Kidney (tissue), 13 donors: ENCODE measurements at regions not wholly inside any gene's neighbourhood (a gene's known extent, or its start where the extent isn't known, plus 50 kb on each side); places are given as distances from the start of the nearest gene placed in this dataset.
"Not testable (repeated sequence)": the region's sequence is repeated elsewhere in the genome, so short reads cannot be mapped to it uniquely, and the experiment has no call there.

Experiments
- DNase-seq, 5 donors: peaks; one replicate each; pipeline ENCODE4 v3.0.0-alpha.2; 2013 to 2020
- FAIRE-seq: peaks from 2 replicates; lab custom pipeline; 2012; peaks lifted over from hg19 to GRCh38; lab: Jason Lieb, UNC
- H3K27ac ChIP-seq, 2 donors: one replicate each; pipeline ENCODE4 v1.7.0; 2013; ENCODE audit warnings: low read depth in 2 of 2, low read length in 2 of 2, inconsistent platforms in 1 of 2
- H3K27me3 ChIP-seq: one replicate; pipeline ENCODE4 v1.7.1; 2013; ENCODE audit warnings: low read length, inconsistent platforms; ENCODE audit not compliant: control insufficient read depth, insufficient read depth
- H3K36me3 ChIP-seq, 3 donors: one replicate each; pipeline versions ENCODE4 v1.7.0 to v1.7.1; 2013; ENCODE audit warnings: low read length in 3 of 3, control low read depth in 1 of 3, inconsistent platforms in 1 of 3; ENCODE audit not compliant: insufficient read depth in 3 of 3, control insufficient read depth in 2 of 3
- H3K4me1 ChIP-seq, 3 donors: one replicate each; pipeline versions ENCODE4 v1.7.0 to v1.7.1; 2013; ENCODE audit warnings: low read length in 3 of 3, inconsistent platforms in 1 of 3, low read depth in 1 of 3; ENCODE audit not compliant: control insufficient read depth in 2 of 3, insufficient read depth in 2 of 3
- H3K4me3 ChIP-seq, 3 donors: one replicate each; pipeline versions ENCODE4 v1.7.0 to v1.8.1; 2013; ENCODE audit warnings: low read length in 3 of 3, control low read depth in 1 of 3, inconsistent platforms in 1 of 3
- H3K9ac ChIP-seq, 3 donors: one replicate each; pipeline versions ENCODE4 v1.7.0 to v1.7.1; 2013; ENCODE audit warnings: low read length in 3 of 3, control low read depth in 1 of 3, inconsistent platforms in 1 of 3
- H3K9me3 ChIP-seq, 3 donors: one replicate each; pipeline versions ENCODE4 v1.7.0 to v1.7.1; 2013; ENCODE audit warnings: low read length in 3 of 3, control low read depth in 1 of 3, inconsistent platforms in 1 of 3; ENCODE audit not compliant: control insufficient read depth in 2 of 3, insufficient read depth in 1 of 3
- intact Hi-C: fragments of 100-400 bp; cut with DNase I; formaldehyde crosslinking; loops from one replicate; pipeline ENCODE4 v1.11.1; 2022
- TF ChIP-seq, protein P1 (sequence below): IDR thresholded peaks from 3 replicates; pipeline ENCODE4 v1.5.1; 2012; ENCODE audit warnings: mild to moderate bottlenecking, moderate library complexity, borderline replicate concordance; ENCODE audit not compliant: insufficient read depth; ENCODE audit errors: extremely low read depth
- donor health status: control.
- donor health status: control.
- donor health status: control.
- donor health status: control.
- donor health status: control.
- donor health status: DM: yes; HTN: yes; CAD: no.
- donor health status: Normal renal cell carcinoma (clear cell type).

- intact Hi-C loops = no loop called here
- H3K27me3 ChIP-seq = no peaks in the 10 kb centered on the region
- H3K4me3 ChIP-seq = no peak overlapping the region
- H3K27ac ChIP-seq = no peak overlapping the region
- H3K4me1 ChIP-seq = no peaks in the 10 kb centered on the region
- TF ChIP-seq, protein P1, sequence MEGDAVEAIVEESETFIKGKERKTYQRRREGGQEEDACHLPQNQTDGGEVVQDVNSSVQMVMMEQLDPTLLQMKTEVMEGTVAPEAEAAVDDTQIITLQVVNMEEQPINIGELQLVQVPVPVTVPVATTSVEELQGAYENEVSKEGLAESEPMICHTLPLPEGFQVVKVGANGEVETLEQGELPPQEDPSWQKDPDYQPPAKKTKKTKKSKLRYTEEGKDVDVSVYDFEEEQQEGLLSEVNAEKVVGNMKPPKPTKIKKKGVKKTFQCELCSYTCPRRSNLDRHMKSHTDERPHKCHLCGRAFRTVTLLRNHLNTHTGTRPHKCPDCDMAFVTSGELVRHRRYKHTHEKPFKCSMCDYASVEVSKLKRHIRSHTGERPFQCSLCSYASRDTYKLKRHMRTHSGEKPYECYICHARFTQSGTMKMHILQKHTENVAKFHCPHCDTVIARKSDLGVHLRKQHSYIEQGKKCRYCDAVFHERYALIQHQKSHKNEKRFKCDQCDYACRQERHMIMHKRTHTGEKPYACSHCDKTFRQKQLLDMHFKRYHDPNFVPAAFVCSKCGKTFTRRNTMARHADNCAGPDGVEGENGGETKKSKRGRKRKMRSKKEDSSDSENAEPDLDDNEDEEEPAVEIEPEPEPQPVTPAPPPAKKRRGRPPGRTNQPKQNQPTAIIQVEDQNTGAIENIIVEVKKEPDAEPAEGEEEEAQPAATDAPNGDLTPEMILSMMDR = no peak
- no peaks in the 10 kb centered on the region for H3K9me3 ChIP-seq
- FAIRE-seq = no peak
- H3K9ac ChIP-seq = no peak overlapping the region
- peak in 3 of 5 donors; percentile 29 to 66 (median 55) for DNase-seq
- peaks cover 0 to 3% (median 0%) of the 10 kb centered on the region in 3 donors for H3K36me3 ChIP-seq
These were observed 59.1 kb upstream of the PSME4 start for GRCh38 chr2:54029721-54030395.

- FAIRE-seq, H3K9ac ChIP-seq, H3K27me3 ChIP-seq, H3K27ac ChIP-seq, DNase-seq, H3K9me3 ChIP-seq, H3K4me1 ChIP-seq, intact Hi-C loops, H3K36me3 ChIP-seq, H3K4me3 ChIP-seq: not testable (repeated sequence)
These were observed 54.8 kb upstream of the PSME4 start for GRCh38 chr2:54025463-54026075.

GRCh38 chr2:54024576-54024975 lies 53.8 kb upstream of the PSME4 start:
- Histone ChIP-seq H3K4me1 (no peaks in the 10 kb centered on the region), H3K9ac (no peak overlapping the region), H3K27ac (no peak overlapping the region), H3K36me3 (peaks cover 0 to 3% (median 0%) of the 10 kb centered on the region in 3 donors), H3K4me3 (no peak overlapping the region), H3K27me3 (no peaks in the 10 kb centered on the region), H3K9me3 (peaks cover 0 to 5% (median 2%) of the 10 kb centered on the region in 3 donors)
- TF ChIP-seq, protein P1 = no peak
- no peak for DNase-seq
- FAIRE-seq = no peak
- intact Hi-C loops = no loop called here

DNA sequence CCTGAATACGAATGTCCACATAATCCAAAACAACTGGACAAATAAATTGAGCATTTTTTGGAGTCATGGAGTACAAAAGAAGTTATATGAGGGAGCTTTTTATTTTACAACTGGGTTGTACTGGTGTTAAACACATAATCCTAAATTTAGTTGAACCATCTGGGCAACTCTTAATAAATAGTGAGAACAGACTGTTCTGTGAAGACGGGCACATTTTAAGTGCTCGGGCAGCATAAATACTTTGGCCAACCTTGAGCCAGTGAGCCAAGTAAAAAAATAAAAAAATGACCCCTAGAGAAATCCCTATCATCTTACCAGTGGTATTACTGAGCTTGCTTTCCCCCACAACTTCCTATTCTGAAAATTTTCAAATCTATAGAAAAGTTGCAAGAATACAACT lies 50.9 kb upstream of the PSME4 start:
- no peak overlapping the region for H3K27ac ChIP-seq
- TF ChIP-seq, protein P1 = no peak
- H3K36me3 ChIP-seq = no peaks in the 10 kb centered on the region
- H3K4me1 ChIP-seq = no peaks in the 10 kb centered on the region
- H3K9ac ChIP-seq = no peak overlapping the region
- H3K4me3 ChIP-seq = no peak overlapping the region
- intact Hi-C loops = no loop called here
- DNase-seq (no peak), FAIRE-seq (no peak)
- peaks cover 0 to 5% (median 2%) of the 10 kb centered on the region in 3 donors for H3K9me3 ChIP-seq
- H3K27me3 ChIP-seq = no peaks in the 10 kb centered on the region
